HPDE6-E6E7 (cell line): ENCODE measurements at regions not wholly inside any gene's neighbourhood (a gene's known extent, or its start where the extent isn't known, plus 50 kb on each side); places are given as distances from the start of the nearest gene placed in this dataset.
"Not testable (repeated sequence)": the region's sequence is repeated elsewhere in the genome, so short reads cannot be mapped to it uniquely, and the experiment has no call there.

Experiments used
- DNase-seq: peaks from one replicate; pipeline ENCODE4 v3.0.0; 2011; ENCODE audit warnings: missing footprints; ENCODE audit errors: extremely low spot score

DNA sequence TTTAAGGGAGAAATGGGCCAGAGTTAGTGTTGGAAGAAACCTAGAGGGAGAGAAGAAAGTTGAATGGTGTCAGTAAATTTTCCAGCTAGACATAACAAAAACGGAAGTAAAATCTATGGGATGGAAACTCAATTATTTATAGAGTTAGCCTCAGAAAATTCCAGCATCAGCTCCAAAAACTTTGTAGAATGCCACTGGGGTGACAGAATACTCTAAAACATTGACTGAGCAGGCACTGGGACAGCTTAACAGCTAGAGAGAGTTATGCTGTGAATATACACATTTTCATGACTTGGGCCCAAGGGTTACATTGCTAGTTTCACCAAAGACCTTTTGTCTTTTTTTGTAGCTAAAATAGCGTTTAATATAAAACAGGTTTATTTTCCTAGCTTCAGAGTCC, 226.3 kb downstream of the PHLDA1 start:
- DNase-seq: no peak

- no peak for DNase-seq
Observed at GRCh38 chr12:75798136-75798926, 233.2 kb downstream of the PHLDA1 start.

DNA sequence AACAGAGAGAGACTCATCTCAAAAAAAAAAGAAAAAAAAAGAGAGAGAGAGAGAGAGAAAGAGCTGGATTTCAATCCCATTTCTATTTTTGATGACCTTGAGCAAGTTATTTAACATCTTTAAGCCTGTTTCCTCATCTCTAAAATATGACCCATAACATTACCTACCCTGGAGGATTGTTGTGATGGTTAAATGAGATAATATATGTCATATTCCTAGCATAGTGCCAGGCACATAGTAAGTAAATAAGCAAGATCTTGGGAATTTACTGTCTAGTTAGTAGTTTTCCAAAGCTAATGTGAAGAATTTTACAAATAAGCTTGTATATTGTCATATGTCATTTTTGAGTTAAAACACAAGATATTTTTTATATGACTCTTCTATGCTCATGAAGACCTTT, 236.5 kb downstream of the PHLDA1 start:
- no peak for DNase-seq

DNA sequence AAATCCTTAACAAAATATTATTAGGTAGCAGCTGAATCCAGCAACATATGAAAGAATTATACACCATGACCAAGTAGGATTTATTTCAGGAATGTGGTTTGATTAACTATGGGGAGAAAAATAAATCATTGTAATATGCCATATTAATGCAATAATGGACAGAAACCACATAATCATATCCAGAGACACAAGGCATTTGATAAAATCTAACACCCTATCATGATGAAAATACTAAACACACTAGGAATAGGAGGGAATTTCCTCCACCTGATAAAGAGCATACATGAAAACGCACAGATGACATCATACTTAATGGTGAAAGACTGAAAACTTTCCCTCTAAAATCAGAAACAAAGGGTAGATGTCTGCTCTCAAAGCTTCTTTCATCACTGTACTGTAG, 238.9 kb downstream of the PHLDA1 start:
- DNase-seq: no peak

GRCh38 chr12:75790219-75790618, 241.4 kb downstream of the PHLDA1 start:
- DNase-seq: no peak

- not testable (repeated sequence) for DNase-seq
Observed at GRCh38 chr12:75787146-75787545, 244.4 kb downstream of the PHLDA1 start.

DNA sequence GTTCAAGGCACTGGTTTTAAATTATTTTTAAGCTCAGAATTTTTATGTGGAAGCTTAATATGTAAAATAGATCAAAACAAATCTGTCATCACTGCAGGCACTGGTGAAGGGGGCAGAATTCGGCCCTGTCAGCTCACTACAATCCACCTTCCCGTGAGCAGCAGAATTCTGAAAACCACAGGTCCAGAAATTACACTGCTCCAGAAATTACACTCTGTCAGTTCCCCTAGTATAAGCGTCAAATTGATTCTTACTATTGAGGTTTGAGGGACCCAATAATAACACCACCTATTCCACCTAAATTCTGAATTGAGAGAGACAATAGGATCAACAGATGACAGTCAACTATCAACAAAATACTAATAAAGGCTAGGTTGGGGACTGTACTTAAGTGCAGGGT, 245.5 kb downstream of the PHLDA1 start:
- no peak for DNase-seq

DNA sequence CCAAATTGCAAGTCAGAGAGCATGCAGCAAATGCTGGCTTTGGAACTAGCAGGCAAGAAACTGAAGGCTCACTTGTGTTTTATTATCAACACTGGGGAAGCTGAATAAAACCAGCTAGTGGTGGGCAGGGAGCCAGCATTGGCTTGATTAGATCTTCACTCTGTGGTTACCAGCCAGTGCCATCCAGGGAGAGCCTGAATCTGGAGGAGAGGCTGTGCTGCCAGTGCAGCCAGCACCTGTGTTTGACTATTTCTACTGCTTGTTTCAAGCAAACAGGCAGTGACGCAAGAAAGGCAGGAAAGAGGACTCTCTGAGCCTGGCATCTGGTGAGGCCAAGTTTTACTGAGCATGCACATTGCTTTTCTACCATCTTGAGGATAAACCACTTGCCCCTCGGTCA, 247.0 kb downstream of the PHLDA1 start:
- no peak for DNase-seq

DNA sequence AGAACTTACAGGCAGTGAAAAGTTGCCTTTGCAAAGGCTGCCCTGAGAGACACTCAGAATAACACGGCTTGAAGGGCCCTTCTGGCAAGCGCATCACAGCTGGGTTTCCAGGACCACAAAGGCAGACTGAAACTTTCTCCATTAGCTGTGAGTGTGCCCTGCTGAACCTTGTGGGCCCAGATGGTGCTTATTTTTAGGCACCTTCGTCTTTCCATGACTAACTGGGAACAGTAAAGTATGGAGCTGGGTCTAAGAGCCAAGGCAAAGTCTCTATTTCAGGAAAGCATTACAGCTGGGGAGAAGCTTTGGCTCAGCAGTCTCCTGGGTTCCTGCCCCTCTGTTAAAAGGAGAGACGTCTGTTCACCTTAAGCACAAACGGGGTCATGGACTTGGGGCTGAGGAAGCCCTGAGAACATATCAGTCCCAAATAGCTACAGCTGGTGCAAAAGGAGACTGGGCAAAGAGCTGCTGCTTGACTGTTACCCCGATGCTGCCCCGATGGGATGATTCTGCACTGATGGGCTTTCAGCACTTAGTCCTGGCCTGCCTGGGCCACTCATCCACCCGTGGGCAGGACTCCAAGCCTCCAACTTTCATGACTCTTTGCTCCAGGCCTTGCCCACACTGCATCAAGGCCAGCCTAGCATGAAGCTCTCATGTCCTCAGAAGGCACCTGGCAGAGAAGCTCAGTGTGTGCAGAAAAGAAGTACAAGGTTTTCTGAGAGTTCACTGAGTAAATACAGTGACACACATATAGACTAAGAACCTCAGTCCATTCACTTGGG, 248.3 kb downstream of the PHLDA1 start:
- DNase-seq: no peak

- DNase-seq: no peak
Observed at GRCh38 chr12:75782069-75782581, 249.5 kb downstream of the PHLDA1 start.

DNA sequence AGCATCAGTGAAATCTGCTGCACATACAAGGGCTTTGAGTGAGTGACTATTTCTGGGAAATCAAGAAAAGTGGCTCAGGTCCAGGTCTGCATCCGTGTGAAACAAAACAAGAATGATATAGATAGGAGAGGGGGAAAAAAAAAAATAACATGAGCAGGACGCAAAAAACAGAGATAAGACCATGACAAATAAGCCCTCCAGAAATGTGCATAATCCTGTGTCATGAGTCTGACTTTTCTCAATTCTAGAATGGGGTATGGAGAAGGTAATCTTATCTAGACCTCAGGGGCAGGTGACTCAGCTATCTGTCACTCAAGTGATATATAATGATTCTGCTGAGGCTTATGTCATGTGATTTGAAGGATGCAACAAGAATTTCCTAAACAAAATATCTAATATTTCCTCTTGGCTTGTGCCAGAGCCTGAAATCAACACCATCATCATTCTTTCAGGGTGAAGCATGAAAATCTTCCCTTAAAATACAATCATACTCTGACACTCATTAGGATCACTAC, 250.0 kb downstream of the PHLDA1 start:
- peak; percentile 61 for DNase-seq

DNA sequence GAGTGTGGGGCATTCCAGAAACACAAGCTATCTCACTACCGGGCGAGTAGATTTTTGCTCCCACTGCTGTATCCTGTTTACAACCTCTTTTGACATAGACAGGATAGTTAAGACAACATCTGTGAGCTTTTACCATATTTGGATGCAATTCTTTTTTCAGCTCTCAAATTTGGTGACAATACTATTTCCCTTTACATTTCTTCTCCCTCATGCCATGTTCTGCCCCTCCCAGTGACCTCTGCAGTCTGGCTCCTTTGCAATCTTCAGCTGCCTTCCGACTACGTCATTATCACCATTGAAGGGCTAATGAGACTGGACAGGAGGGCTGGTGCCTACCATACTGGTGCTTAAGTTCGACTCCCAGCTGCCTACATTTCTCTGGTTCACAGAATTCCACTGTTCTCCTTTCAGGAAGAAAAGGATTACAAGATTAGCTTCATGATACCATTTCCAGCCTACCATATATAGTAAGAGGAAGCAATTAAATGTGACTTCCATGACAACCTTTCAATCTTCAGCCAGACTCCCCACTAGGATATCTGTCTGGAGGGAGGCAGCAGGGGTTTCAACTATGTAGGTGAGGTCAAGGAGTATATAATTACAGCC, 251.6 kb downstream of the PHLDA1 start:
- DNase-seq: no peak

DNA sequence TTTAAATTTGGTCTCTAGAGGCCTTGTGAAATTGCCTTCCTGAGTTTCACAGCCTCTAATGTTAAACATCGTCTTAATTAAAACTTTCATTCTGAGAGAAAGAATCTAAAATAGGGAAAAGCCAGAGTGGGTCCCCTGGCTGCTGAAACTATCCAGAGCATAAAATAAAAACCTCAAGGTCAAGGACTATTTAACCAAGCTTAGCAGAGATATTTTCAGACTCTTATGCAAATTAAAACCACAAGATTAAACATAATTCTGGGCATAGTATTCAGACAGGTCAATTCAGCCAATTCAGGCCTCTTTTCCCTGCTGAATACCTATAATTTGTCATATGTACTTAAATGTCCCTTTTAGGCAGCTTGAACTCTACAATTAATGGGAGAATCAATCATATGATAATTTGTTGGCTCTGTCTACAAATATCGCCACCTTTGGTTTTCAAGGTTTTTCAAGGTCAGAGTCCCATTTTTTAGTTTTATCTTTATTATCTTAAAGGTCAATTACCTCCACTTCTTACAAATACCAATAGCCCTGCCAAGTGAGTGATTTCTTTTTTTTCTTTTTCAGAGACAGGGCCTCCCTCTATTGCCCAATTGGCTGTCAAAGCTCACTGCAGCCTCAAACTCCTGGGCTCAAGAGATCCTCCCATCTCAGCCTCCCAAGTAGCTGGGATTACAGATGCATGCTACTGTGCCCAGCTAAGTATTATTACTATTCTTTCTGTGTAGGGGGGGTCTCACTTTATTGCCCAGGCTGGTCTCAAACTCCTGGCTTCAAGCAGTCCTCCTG, 257.1 kb downstream of the PHLDA1 start:
- no peak for DNase-seq

- DNase-seq: no peak
Observed at GRCh38 chr12:75773377-75773776, 258.2 kb downstream of the PHLDA1 start.

GRCh38 chr12:75771023-75771422, 259.6 kb upstream of the KRR1 start:
- DNase-seq: no peak

DNA sequence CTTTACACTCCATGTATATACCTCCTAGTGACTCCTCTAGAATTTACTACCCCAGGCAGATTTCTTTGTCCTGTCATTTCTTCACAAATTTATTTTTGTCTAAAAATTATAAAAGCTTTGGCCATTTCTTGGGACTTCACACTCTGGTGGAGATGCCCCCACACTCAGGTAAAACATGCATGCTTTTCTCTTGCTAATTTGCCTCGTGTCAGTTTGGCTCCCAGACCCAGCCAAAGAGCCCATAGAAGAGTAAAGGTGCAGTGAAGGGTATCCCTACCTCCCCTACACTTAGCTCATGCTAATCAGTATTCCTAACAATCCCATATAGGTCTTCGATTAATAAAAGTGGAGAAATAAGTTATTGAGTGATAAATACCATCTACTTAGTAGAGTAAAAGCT, 256.5 kb upstream of the KRR1 start:
- no peak for DNase-seq

DNA sequence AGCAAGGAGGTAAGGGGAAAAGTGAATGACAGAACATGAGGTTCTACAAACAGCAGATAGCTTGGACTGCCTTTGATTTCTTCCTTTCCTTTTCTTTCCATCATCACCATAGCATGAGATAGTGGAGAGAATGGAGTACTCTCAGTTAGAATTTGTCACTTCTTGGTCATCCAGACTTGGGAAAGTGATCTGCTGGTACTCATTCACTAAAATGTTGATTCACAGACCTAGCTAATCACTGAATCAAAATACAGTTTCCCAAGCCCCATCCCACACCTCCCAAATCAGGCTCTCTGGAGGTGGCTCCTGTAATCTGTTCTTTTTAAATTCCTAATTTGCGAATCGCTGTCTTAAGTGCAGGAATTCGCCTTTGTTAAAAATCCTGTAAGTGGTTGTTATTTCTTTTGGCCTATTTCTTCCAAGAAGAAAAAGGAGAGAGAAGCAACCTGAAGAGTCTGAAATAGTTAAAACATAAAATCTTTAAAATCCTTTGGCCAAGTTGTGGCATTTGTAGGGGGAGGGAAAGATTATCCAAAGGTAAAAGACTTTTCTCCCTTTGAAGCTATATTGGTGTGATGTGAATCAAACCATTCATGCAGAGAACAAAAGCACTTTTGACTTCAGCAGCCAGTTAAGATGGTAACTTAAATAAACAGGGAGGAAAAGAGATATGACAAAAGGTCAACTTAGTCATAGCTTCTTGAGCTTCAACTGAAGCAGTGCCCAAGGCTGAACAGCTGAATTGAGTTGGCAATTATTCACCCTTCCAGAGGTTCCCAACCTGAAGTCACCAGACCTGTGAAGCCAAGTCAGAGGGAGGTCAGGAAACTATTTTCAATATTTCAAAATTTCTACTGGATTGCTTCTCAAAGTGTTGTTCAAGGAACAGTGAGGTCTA, 255.1 kb upstream of the KRR1 start:
- DNase-seq: peak; percentile 69

GRCh38 chr12:75765170-75766059, 254.0 kb upstream of the KRR1 start:
- DNase-seq: no peak

GRCh38 chr12:75764091-75764841, 252.9 kb upstream of the KRR1 start:
- DNase-seq: no peak
